Endodermal cell (in vitro differentiated cells): ENCODE measurements at regions not wholly inside any gene's neighbourhood (a gene's known extent, or its start where the extent isn't known, plus 50 kb on each side); places are given as distances from the start of the nearest gene placed in this dataset.

ENCODE experiments used
- DNase-seq: peaks from one replicate; pipeline ENCODE4 v3.0.0-alpha.2; 2017
- H3K27ac ChIP-seq: 2 replicates; pipeline ENCODE4 v1.5.1; 2013; ENCODE audit warnings: mild to moderate bottlenecking, low read depth, low read length, moderate library complexity
- H3K27me3 ChIP-seq: 2 replicates; pipeline ENCODE4 v1.6.1; 2013; ENCODE audit warnings: mild to moderate bottlenecking, low read length, moderate library complexity; ENCODE audit not compliant: insufficient read depth, control insufficient read depth, poor library complexity, severe bottlenecking
- H3K36me3 ChIP-seq: 2 replicates; pipeline ENCODE4 v1.7.0; 2013; ENCODE audit warnings: mild to moderate bottlenecking, low read length, moderate library complexity; ENCODE audit not compliant: control insufficient read depth, insufficient read depth
- H3K4me1 ChIP-seq: one replicate; pipeline ENCODE4 v1.7.0; 2013; ENCODE audit warnings: low read length; ENCODE audit not compliant: control insufficient read depth, insufficient read depth
- H3K4me3 ChIP-seq: 2 replicates; pipeline ENCODE4 v1.5.1; 2013; ENCODE audit warnings: mild to moderate bottlenecking, low read length, moderate library complexity
- H3K9ac ChIP-seq: 2 replicates; pipeline ENCODE4 v1.6.1; 2013; ENCODE audit warnings: mild to moderate bottlenecking, low read length, moderate library complexity; ENCODE audit not compliant: poor library complexity, severe bottlenecking; ENCODE audit errors: extremely low read depth
- H3K9me3 ChIP-seq: 2 replicates; pipeline ENCODE4 v1.6.1; 2013; ENCODE audit warnings: mild to moderate bottlenecking, low read length, moderate library complexity; ENCODE audit not compliant: control insufficient read depth
- H3K27ac Mint-ChIP-seq: 2 replicates; pipeline ENCODE4 v1.8.0; 2020; ENCODE audit warnings: mixed read lengths
- H3K27me3 Mint-ChIP-seq: 2 replicates; pipeline ENCODE4 v1.8.0; 2021; ENCODE audit warnings: mild to moderate bottlenecking, mixed read lengths; ENCODE audit not compliant: insufficient read depth
- H3K36me3 Mint-ChIP-seq: 2 replicates; pipeline ENCODE4 v1.8.0; 2020; ENCODE audit warnings: low read depth, mixed read lengths
- H3K4me1 Mint-ChIP-seq: 2 replicates; pipeline ENCODE4 v1.8.0; 2020; ENCODE audit warnings: mixed read lengths
- H3K4me3 Mint-ChIP-seq: 2 replicates; pipeline ENCODE4 v1.8.0; 2020; ENCODE audit warnings: mild to moderate bottlenecking, moderate library complexity, mixed read lengths
- H3K9me3 Mint-ChIP-seq: 2 replicates; pipeline ENCODE4 v1.8.0; 2020; ENCODE audit warnings: mild to moderate bottlenecking, mixed read lengths
- CTCF ChIP-seq: fragments of 200-600 bp; sonication (generic); conservative IDR thresholded peaks from 2 replicates; pipeline ENCODE4 v1.5.0; 2021; ENCODE audit warnings: antibody characterized with exemption, mild to moderate bottlenecking
- WGBS, 2 experiments: methylation state at CpG; one replicate each; pipeline versions ENCODE4 v1.1.5 to v1.1.7; 2013; ENCODE audit warnings: missing lambda C conversion rate in 2 of 2, mixed read lengths in 1 of 2; ENCODE audit not compliant: insufficient coverage in 1 of 2, insufficient read length in 1 of 2; 5-methylcytosine and 5-hydroxymethylcytosine counted together

- Mint-ChIP-seq H3K4me1 (no peaks in the 10 kb centered on the region), H3K9me3 (no peaks in the 10 kb centered on the region), H3K36me3 (no peaks in the 10 kb centered on the region), H3K27ac (no peak overlapping the region), H3K27me3 (no peaks in the 10 kb centered on the region), H3K4me3 (no peak overlapping the region)
- DNase-seq, result no peak
- H3K9me3 ChIP-seq, result no peaks in the 10 kb centered on the region
- no peak for TF ChIP-seq CTCF
- no peak overlapping the region for H3K9ac ChIP-seq
- H3K27me3 ChIP-seq, result no peaks in the 10 kb centered on the region
- H3K27ac ChIP-seq, result no peak overlapping the region
- no peak overlapping the region for H3K4me3 ChIP-seq
- 92 to 100% methylated on average over 1 to 14 of the region's 14 CpGs for WGBS, 2 experiments
- no peaks in the 10 kb centered on the region for H3K4me1 ChIP-seq
- no peaks in the 10 kb centered on the region for H3K36me3 ChIP-seq
Observed at GRCh38 chr16:11425140-11425539, 79.9 kb downstream of the RMI2 start.

- Mint-ChIP-seq H3K9me3 (no peaks in the 10 kb centered on the region), H3K36me3 (no peaks in the 10 kb centered on the region), H3K4me1 (no peaks in the 10 kb centered on the region), H3K4me3 (no peak overlapping the region), H3K27ac (no peak overlapping the region), H3K27me3 (no peaks in the 10 kb centered on the region)
- H3K4me1 ChIP-seq, result no peaks in the 10 kb centered on the region
- no peaks in the 10 kb centered on the region for H3K9me3 ChIP-seq
- 90 to 100% methylated on average over 2 to 4 of the region's 4 CpGs for WGBS, 2 experiments
- no peak for TF ChIP-seq CTCF
- H3K36me3 ChIP-seq, result no peaks in the 10 kb centered on the region
- H3K4me3 ChIP-seq, result no peak overlapping the region
- no peaks in the 10 kb centered on the region for H3K27me3 ChIP-seq
- H3K9ac ChIP-seq, result no peak overlapping the region
- no peak overlapping the region for H3K27ac ChIP-seq
- DNase-seq, result no peak
Observed at GRCh38 chr16:11428623-11428953, 83.3 kb downstream of the RMI2 start.

DNA sequence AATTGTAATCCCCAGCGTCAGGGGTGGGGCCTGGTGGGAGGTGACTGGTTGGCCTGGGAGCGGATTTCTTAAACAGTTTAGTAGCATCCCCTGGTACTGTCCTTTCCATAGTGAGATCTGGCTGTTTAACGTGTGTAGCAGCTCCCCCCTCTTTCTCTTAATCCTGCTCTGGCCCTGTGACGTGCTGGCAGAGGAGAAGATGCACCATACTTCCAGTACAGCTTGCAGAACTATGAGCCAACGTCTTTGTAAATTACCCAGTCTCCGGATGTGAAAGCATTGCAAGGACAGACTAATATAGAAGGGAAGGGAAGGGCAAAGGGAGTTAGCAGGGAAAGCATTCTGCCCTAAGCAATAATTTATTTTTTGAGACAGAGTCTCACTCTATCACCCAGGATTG, 83.9 kb downstream of the RMI2 start:
- no peaks in the 10 kb centered on the region for H3K27me3 ChIP-seq
- no peak overlapping the region for H3K27ac Mint-ChIP-seq
- H3K36me3 Mint-ChIP-seq, result no peaks in the 10 kb centered on the region
- no peaks in the 10 kb centered on the region for H3K4me1 ChIP-seq
- DNase-seq, result no peak
- H3K4me3 Mint-ChIP-seq, result no peak overlapping the region
- no peaks in the 10 kb centered on the region for H3K4me1 Mint-ChIP-seq
- no peaks in the 10 kb centered on the region for H3K9me3 ChIP-seq
- no peaks in the 10 kb centered on the region for H3K9me3 Mint-ChIP-seq
- 82 to 89% methylated on average over 4 to 6 of the region's 6 CpGs for WGBS, 2 experiments
- H3K9ac ChIP-seq, result no peak overlapping the region
- no peaks in the 10 kb centered on the region for H3K27me3 Mint-ChIP-seq
- no peaks in the 10 kb centered on the region for H3K36me3 ChIP-seq
- no peak overlapping the region for H3K4me3 ChIP-seq
- TF ChIP-seq CTCF, result no peak
- no peak overlapping the region for H3K27ac ChIP-seq
